Left lung (tissue), 4 donors: ENCODE measurements at regions not wholly inside any gene's neighbourhood (a gene's known extent, or its start where the extent isn't known, plus 50 kb on each side); places are given as distances from the start of the nearest gene placed in this dataset.

Experiments
- ATAC-seq: fragments of 200-7000 bp; cut with Tn5 transposase; one replicate; pipeline ENCODE4 v1.9.1; 2020; ENCODE audit warnings: moderate library complexity
- DNase-seq, 4 donors: peaks; one replicate each; pipeline ENCODE4 v3.0.0-alpha.2; 2013 to 2020
- H3K27ac ChIP-seq, 2 donors: fragments of 200-600 bp; sonication (generic) in 1 of 2; one replicate each; pipeline versions ENCODE4 v1.5.0 to v1.8.0; 2020 to 2021
- H3K27me3 ChIP-seq, 2 donors: fragments of 200-600 bp; sonication (generic) in 1 of 2; one replicate each; pipeline versions ENCODE4 v1.5.0 to v1.8.0; 2020 to 2021
- H3K36me3 ChIP-seq, 2 donors: fragments of 200-600 bp; sonication (generic) in 1 of 2; one replicate each; pipeline versions ENCODE4 v1.5.0 to v1.8.0; 2020 to 2021
- H3K4me1 ChIP-seq, 2 donors: fragments of 200-600 bp; one replicate each; pipeline ENCODE4 v1.8.0; 2021
- H3K4me3 ChIP-seq, 2 donors: fragments of 200-600 bp; sonication (generic) in 1 of 2; one replicate each; pipeline versions ENCODE4 v1.5.0 to v1.8.0; 2020 to 2021; ENCODE audit warnings: mild to moderate bottlenecking in 1 of 2
- H3K9me3 ChIP-seq, 2 donors: fragments of 200-600 bp; sonication (generic) in 1 of 2; one replicate each; pipeline versions ENCODE4 v1.5.0 to v1.8.0; 2020 to 2021
- intact Hi-C, 2 donors: fragments of 100-400 bp; cut with DNase I; formaldehyde crosslinking; loops; one replicate each; pipeline versions ENCODE4 v1.11.2 to v1.14.2; 2022
- TF ChIP-seq, protein P1 (sequence below), 2 donors: fragments of 200-600 bp; sonication (generic) in 1 of 2; IDR thresholded peaks; one replicate each; pipeline versions ENCODE4 v1.5.0 to v1.8.0; 2021; ENCODE audit warnings: antibody characterized with exemption in 2 of 2
- donor health status: DM: no; HTN: yes; CAD: no.
- donor health status: DM: no; HTN: no; CAD: no.

GRCh38 chr4:130479020-130479419 lies 1383.1 kb downstream of the C4orf33 start:
- H3K4me3 ChIP-seq = no peak overlapping the region
- no peak for ATAC-seq

GRCh38 chr4:130479674-130480073 lies 1383.7 kb downstream of the C4orf33 start:
- TF ChIP-seq, protein P1, sequence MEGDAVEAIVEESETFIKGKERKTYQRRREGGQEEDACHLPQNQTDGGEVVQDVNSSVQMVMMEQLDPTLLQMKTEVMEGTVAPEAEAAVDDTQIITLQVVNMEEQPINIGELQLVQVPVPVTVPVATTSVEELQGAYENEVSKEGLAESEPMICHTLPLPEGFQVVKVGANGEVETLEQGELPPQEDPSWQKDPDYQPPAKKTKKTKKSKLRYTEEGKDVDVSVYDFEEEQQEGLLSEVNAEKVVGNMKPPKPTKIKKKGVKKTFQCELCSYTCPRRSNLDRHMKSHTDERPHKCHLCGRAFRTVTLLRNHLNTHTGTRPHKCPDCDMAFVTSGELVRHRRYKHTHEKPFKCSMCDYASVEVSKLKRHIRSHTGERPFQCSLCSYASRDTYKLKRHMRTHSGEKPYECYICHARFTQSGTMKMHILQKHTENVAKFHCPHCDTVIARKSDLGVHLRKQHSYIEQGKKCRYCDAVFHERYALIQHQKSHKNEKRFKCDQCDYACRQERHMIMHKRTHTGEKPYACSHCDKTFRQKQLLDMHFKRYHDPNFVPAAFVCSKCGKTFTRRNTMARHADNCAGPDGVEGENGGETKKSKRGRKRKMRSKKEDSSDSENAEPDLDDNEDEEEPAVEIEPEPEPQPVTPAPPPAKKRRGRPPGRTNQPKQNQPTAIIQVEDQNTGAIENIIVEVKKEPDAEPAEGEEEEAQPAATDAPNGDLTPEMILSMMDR (IDR thresholded peaks at IDR 0.05) = no peak

More at GRCh38 chr4:130479020-130479419, 1383.1 kb downstream of the C4orf33 start:
- H3K27me3 ChIP-seq = no peaks in the 10 kb centered on the region
- no peak overlapping the region for H3K27ac ChIP-seq
- no peak for DNase-seq
- H3K9me3 ChIP-seq = no peaks in the 10 kb centered on the region
- H3K4me1 ChIP-seq = no peaks in the 10 kb centered on the region
- TF ChIP-seq, protein P1 (IDR thresholded peaks at IDR 0.05) = no peak
- intact Hi-C loops = no loop called here
- no peaks in the 10 kb centered on the region for H3K36me3 ChIP-seq

GRCh38 chr4:130484826-130485225 lies 1388.9 kb downstream of the C4orf33 start:
- Histone ChIP-seq H3K27ac (no peak overlapping the region), H3K4me3 (no peak overlapping the region), H3K36me3 (no peaks in the 10 kb centered on the region), H3K9me3 (no peaks in the 10 kb centered on the region), H3K27me3 (no peaks in the 10 kb centered on the region), H3K4me1 (no peaks in the 10 kb centered on the region)
- TF ChIP-seq, protein P1 (IDR thresholded peaks at IDR 0.05) = no peak
- intact Hi-C loops = no loop called here
- ATAC-seq (no peak), DNase-seq (no peak)

More at GRCh38 chr4:130479674-130480073, 1383.7 kb downstream of the C4orf33 start:
- ATAC-seq (no peak), DNase-seq (no peak)
- no peaks in the 10 kb centered on the region for H3K27me3 ChIP-seq
- H3K9me3 ChIP-seq = no peaks in the 10 kb centered on the region
- no peaks in the 10 kb centered on the region for H3K36me3 ChIP-seq
- no peak overlapping the region for H3K4me3 ChIP-seq
- intact Hi-C loops = no loop called here
- H3K4me1 ChIP-seq = no peaks in the 10 kb centered on the region
- H3K27ac ChIP-seq = no peak overlapping the region

DNA sequence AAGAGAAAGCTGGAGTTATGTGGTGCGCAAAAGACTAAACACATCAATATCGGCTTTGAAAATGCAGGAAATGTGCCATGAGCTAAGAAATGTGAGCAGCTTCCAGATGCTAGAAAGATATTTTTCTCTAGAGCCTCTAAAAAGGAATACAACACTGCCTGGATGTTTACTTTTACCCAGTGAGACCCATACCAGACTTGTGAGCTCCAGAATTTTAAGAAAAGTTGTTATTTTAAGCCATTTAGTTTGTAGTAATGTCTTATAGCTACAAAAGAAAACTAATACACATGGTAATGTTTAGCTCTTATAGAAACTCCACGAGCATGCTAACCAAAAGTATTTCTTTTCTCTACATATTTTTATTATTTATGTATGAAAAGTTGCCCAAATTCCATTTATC lies 1389.4 kb downstream of the C4orf33 start:
- no peak overlapping the region for H3K4me3 ChIP-seq
- intact Hi-C loops = no loop called here
- H3K36me3 ChIP-seq = no peaks in the 10 kb centered on the region
- no peak overlapping the region for H3K27ac ChIP-seq
- ATAC-seq (no peak), DNase-seq (no peak)
- no peaks in the 10 kb centered on the region for H3K4me1 ChIP-seq
- H3K27me3 ChIP-seq = no peaks in the 10 kb centered on the region
- no peaks in the 10 kb centered on the region for H3K9me3 ChIP-seq
- TF ChIP-seq, protein P1 (IDR thresholded peaks at IDR 0.05) = no peak

DNA sequence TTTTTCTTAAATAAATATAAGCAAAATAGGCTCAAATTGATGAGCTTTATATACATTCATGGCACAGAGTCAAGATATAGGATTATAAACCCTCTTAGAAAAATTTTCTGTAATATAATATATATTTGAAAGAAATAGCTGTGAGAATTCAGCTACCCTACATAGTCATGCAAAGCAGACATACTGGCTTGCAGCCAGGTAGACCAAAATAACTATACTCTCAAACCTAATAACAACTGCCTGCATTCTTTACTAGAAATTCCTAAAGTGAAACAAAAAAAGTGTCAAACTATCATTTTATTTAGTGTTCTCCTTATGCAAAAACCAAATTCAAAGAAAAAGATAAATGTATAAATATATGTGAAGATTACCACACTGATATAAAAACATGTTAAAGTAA lies 1390.2 kb downstream of the C4orf33 start:
- DNase-seq = peak in 1 of 4 donors; percentile 26
- Histone ChIP-seq H3K27me3 (no peaks in the 10 kb centered on the region), H3K4me3 (no peak overlapping the region), H3K4me1 (no peaks in the 10 kb centered on the region), H3K9me3 (no peaks in the 10 kb centered on the region), H3K27ac (no peak overlapping the region), H3K36me3 (no peaks in the 10 kb centered on the region)
- TF ChIP-seq, protein P1 (IDR thresholded peaks at IDR 0.05) = no peak
- no peak for ATAC-seq
- intact Hi-C loops = no loop called here
